GM21619 (cell line): ENCODE measurements at regions not wholly inside any gene's neighbourhood (a gene's known extent, or its start where the extent isn't known, plus 50 kb on each side); places are given as distances from the start of the nearest gene placed in this dataset.
"Not testable (repeated sequence)": the region's sequence is repeated elsewhere in the genome, so short reads cannot be mapped to it uniquely, and the experiment has no call there.

Source experiments
- ATAC-seq: cut with Tn5 transposase; IDR thresholded peaks from one replicate; pipeline ENCODE4 v1.9.1; 2021; ENCODE audit not compliant: unreplicated experiment

DNA sequence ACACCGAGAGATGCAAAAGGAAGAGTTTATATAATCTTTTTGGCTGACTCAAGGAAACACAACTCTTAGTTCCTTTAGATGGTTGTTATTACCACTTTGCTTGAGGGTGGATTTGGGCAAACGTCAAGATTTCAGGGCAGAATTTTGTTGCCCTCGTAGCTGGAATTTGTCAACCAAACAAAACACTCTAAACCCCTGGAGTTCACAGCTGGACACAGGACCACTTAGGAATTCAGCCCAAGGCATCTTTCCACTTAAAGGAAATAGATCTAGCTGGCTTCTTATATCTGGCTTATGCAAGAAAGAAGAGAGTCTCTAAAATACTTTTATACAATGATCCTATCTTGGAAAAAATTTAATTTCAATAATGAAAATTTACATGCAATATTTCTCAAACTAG lies 237.8 kb upstream of the LRIG3 start:
- no peak for ATAC-seq

DNA sequence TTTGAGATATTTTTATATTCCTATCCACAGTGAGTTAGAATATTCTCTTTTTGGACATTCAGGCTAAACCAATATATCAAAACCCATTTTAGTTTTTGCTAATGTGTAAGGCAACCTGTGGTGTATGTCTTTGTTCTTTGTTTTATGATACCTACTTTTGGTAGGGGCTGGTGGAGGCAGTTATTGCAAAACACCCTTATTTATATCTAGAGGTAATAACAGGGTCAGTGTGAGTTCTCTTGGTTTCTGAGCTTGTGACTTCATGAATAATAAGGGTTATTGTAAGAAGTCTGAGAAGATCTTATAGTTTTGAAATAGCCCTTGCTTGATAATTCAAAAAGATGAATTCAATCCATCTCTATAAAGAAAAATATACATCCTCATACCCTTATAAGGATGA lies 235.1 kb upstream of the LRIG3 start:
- ATAC-seq, result no peak

DNA sequence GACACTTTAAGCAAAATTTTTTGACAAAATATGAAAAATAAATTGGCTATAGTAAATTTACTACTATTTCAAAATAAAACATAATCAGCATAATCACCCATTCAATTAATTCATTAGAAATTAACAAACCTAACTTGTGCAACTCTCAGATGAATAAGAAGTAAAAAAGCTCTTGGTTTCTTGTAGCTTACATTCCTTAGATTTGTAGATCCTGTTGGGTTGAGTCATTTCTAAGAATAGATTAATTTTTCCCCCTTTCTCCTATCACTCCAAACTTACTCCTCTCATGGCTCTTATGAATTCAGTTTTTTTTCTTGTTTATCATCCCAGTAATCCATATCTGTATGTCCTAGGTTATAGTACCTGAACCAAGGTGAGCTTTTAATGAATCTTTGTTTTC lies 230.9 kb upstream of the LRIG3 start:
- ATAC-seq, result no peak

DNA sequence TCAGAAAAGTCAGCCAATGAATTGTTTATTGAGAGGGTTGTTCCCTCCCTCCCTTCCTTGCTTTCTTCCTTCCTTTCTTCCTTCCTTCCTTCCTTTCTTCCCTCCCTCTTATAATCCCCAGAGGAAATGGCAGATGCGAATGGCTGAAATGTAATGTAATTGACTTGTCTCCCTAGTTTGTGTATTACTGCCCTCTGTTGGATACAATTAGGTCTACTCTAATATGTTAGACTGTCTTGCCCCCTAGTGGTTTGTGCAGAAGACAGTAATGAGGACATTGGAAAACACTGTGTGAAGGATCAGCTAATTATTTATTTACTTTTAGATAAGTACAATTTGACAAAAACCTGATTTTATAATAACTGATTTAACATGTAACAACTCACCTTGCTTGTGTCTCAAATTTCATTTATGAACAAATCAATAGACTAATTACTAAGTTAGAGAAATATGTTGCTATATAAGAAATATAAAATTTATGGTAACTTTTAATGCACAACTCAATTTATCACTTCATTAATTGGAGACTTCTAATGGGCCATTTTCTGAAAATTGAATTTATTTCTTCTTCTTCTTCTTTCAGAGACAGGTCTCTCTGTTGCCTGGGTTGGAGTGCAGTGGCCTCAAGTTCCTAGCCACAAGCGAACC lies 229.8 kb upstream of the LRIG3 start:
- peak; percentile 100 for ATAC-seq

DNA sequence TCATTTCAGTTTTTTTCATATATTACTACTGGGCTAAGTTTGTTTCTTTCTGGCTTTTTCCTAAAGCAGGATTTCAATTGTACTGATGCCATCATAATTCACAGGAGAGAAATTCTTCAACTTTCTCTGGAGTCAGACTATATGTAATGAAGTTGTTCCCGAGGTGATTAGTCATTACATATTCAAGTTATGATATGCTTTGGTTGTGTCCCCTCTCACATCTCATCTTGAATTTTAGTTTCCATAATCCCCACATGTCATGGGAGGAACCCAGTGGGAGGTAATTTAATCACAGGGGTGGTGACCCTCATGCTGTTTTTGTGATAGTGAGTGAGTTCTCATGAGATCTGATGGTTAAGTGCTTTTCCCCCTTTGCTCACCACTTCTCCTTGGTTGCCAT lies 227.5 kb upstream of the LRIG3 start:
- no peak for ATAC-seq

DNA sequence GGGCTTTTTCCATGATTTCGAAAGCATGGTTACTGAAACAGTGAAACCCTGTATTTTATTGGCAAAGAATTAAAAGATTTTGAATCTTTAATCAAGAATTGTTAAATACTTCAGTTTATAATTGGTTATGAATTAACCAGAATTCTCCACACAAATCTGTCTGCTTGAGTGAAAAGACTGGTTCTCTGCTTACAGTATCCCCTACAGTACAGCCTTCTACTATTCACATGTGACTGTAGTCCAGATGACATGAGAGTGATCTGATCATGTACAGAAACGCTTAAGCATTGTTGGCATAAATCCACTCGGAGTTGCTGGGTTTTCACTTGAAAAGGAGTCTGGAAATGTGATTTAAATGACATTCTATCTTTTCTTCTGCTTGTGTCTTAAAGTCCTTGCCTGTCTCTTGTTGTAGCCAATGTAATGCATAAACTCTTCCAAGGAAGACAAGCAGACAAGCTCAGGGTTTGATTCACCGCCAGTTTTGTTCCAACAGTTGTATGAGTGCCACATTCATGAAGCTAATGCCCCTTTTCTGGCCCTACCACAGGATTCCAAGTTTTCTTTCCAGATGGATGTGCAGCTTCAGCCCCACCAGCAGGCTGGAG lies 222.0 kb upstream of the LRIG3 start:
- no peak for ATAC-seq

DNA sequence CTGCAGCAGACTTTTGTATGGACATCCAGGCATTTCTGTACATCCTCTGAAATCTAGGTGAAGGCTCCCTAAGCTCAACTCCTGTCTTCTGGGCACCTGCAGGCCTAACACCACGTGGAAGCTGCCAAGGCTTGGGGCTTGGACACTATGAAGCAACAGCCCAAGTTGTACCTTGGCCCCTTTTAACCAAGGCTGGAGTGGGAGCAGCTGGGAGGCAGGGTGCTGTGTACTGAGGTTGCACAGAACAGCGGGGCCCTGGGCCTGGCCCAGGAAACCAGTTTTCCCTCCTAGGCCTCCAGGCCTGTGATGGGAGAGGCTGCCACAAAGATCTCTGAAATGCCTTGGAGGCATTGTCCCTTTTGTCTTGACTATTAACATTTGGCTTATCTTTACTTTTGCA lies 214.4 kb upstream of the LRIG3 start:
- ATAC-seq, result no peak

DNA sequence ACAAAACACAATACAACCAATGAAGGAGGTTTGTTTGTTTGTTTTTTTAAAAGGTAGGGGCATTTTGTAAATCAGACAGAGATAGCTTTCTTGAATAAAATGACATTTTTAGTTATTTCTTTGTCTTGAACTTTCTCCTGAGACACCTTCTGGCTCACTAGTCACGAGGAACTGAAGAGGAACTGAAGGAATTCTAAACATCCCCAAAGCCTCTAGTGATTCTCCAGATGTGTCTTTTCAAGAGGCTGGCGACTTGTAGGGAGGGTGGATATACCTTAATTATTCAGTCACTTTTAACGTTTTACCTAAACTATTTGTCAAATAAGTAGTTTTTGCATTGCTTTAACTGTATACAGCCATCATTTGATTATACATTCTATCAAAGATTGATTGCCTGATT lies 211.2 kb upstream of the LRIG3 start:
- no peak for ATAC-seq

DNA sequence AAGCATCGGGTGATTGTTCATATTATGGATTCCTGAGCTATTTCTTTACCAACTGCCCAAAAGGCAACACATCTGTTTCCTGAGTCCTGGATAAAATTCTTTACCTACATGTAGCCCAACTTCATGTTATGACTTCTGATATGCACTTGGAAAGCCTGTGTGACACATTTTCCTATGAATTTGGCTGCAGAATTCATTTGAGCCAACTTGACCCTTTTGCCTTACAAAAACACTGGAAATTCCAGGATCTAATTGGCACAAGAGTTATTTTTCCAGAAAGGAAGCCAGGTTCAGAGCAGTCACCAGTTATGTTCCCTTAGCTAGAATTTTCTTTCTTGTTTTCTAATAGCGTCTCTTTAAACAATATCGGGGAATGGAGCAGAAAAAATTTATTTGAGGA lies 202.5 kb upstream of the LRIG3 start:
- no peak for ATAC-seq

DNA sequence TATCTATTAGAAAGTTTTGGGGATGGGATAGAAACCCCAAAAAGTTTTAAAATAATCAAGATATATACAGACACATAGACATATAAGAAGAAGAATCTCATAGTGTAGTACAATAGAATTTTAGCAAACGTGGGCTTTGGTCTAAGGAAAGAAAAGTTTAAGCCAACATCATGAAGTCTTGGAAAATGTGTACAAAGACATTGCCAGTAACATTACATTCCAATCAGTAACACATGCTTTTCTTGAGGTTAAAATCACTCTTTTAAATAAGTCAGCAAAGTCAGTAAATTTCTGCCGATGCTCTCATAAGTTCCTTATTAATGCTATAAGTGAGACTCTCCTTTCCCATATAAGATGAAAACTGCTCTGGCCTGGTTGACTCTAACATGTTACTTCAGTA lies 201.1 kb upstream of the LRIG3 start:
- ATAC-seq, result no peak

DNA sequence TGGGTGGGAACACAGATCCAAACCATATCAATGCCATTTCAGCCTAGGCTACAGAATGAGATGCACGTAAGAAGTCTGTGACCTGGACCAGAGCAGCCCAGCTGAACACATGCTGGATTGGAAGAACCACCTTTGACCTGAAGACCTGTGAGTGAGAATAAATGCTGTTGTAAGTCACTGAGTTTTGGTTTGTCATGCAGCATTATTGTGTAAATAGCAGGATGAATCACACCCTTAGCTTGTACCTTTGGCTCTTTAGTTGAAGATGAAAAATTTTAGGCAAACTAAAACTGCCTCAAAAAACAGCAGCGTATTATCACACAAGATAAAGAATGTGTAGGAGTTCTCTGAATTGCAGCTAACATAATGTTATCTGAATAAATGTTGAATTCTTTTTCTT lies 199.4 kb upstream of the LRIG3 start:
- no peak for ATAC-seq

DNA sequence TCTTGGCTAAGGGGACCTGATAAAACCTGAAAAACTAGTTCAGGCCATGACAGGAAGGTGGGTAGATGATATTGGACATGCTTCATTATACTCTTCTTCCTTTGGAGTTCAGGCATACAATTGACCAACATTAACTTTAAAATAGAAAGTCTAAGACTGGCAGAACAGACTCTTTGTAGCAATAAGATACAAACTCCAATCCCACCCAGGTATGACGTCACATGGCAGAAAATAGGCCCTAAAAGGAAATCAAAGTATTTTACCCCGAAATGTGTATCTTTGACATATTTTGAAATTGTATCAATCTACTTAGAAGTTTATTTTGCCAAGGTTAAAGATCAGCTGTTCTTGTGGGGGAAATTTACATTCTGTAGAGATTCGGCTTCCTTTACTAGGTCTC lies 198.1 kb upstream of the LRIG3 start:
- no peak for ATAC-seq

DNA sequence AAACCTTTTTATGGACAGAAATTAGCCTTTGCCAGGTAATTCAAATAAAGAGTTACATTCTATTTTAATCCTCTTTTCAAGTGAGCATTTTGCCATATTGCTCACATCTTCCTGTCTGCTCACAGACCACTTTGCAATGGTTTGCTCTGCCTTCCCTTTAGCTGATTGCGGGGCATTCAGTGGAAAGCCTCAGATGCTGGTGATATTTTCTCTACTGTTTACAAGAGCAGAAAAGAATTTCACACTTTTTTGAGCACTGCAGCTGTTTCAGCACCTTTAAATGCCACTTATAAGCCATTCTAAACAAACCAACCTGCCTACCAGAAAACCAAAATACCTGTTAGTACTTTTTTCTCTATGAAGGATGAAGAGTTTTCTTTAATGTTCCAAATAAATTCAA lies 195.7 kb upstream of the LRIG3 start:
- no peak for ATAC-seq

DNA sequence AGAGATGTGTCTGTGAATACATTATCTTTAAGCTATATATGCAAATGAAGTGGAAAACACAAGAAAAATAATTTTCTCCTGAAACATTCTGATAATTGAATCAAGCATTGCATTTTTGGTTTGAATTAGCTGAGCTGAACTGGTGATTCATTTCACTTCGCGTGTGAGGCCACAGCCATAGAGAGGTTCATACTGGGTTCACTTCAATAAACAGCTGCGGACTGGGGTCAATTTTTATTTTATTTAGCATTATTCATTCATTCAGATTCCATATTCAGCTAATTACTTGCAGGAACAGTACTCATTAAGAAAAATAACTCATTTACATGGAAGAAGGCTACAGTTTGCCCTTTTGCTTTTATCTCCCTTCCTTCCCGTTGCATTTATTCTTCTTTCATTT lies 195.2 kb upstream of the LRIG3 start:
- ATAC-seq, result no peak

DNA sequence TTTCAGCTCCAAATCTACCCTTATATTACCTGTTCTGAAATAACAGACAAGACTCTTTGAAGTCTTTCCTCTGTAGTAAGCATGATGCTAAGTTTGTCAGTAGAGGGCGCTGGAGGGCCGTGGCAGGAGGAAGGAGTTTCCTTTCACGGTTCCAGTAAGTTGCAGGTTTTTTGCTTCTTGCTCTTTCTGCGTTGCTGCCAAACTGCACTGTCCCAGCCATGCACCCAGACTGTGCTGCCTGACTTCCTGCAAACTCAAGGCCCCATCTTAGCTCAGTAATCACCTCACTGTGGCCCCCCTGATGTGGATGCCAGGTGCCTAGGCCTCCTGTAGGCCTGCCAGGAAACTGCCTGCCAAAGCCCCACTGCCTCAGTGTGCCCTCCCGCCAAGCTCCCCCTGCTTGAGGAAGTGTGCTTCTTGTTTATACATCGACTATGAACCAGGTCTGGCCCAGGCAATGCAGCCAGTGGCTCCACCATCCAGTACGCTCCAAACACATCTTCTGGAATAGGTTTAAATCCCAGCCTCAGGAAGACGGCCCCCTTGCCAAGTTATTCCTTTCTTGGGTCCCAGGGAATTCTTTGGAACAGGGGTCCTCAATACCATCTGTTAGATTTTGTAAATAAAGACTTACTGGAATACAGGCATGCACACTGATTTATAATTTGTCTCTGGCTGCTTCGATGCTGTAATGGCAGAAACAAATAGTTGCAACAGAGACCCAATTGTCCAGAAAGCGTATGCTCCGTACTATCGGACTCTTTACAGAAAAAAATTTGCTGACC lies 193.7 kb upstream of the LRIG3 start:
- peak; percentile 93 for ATAC-seq

DNA sequence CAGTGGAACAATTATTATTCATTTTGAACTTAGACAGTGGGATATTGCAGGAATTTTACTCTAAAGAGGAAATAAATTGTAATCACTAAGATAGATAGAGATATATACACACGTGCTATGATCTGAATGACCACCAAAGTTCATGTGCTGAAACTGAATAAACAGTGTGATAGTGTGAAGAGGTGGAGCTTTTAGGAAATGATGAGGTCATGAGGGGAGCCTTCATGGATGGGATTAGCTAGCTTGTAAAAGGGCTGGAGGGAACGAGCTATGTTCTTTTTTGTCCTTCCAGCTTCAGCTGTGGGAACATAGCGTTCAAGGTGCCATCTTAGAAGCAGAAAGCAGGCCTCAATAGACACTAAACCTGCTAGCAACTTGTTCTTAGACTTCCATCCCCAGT lies 191.5 kb upstream of the LRIG3 start:
- no peak for ATAC-seq

DNA sequence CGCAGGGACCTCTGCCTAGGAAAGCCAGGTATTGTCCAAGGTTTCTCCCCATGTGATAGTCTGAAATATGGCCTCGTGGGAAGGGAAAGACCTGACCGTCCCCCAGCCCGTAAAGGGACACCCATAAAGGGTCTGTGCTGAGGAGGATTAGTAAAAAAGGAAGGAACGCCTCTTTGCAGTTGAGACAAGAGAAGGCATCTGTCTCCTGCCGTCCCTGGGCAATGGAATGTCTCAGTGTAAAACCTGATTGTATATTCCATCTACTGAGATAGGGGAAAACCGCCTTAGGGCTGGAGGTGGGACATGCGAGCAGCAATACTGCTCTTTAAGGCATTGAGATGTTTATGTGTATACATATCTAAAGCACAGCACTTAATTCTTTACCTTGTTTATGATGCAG lies 188.2 kb upstream of the LRIG3 start:
- not testable (repeated sequence) for ATAC-seq

DNA sequence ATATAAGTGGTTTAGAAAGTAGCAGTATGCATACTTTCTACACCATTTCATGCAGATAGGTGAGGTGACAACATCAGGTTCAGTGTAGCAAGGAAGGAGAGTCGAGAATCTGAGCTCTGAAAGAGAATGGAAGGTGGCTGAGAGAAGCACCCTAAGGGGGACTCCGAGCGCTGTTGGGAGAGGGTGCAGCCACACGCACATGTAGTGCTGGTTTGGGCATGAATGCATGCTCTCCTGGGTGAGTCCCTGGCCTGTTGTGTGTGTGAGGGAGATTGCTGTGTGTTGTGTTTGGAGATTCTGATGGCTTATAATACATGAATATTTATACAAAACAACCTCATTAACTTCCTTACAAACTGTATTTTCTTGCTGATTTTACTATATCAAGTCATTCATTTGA lies 180.3 kb upstream of the LRIG3 start:
- ATAC-seq, result no peak

DNA sequence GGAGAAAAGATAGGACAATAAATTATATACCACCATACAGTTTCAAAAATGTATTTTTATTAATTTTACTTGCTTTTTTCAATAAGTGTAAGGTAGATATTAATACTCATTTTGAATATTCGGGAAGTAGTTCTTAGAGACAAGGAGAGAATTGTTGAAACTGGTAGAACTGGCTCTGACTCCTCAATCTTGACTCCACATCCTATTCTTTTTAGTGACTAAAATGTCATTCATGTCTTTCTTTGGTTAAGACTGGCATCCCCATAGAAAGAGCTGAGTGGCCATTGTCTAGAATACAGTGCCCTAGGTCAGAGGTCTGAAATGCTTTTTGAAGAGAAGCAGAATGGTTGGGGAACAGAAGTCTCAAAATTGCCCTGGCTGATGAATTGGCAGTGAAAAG lies 177.6 kb upstream of the LRIG3 start:
- no peak for ATAC-seq

DNA sequence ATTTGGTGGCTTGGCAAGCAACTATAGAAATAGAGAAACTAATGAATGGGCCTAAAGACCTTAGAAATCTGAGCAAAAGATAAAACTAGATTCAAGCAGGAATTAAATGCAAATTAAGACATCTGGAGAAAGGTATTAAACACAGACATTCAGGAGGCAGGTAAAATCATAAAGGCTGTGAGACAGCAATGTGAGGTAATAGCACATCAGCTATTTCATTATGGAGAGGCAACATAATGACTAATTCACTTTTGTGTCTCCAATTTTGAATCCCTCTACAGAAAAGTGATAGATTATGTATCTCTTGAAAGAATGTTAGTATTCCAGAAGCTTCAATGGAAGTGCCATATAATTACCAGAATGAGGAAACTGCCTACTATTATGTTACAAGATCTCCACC lies 175.9 kb upstream of the LRIG3 start:
- ATAC-seq, result no peak

DNA sequence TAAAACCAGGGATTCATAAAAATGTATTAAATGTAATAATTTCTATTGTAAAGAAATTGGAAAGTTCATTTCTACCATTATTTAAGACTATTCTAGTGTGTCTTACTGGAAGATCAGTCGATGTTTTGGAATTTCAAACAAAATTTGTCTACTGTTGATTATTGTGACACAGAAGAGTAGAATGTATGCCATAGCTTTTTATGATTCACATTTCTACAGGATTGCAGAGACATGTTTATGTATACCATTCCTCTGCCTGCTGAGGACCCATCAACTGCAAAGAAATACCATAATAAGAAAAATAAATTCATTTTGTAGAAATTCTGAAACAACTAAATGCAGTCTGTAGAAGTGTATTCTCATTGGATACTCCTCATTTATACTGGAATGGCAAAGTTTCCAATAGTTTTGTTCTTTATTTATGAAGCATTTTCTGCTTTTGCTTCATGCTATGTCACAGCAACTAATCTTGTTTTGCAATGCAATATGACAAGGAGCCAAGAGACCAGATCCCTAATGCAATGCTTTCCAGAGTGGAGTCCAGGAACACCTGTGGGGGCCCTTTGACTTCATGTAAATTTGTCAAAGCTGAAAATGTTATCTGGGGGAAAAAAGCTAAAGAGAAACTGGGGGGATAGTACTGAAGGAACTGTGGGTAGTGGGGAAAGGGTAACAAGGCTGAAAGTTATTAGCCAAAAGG lies 172.9 kb upstream of the LRIG3 start:
- ATAC-seq, result no peak

DNA sequence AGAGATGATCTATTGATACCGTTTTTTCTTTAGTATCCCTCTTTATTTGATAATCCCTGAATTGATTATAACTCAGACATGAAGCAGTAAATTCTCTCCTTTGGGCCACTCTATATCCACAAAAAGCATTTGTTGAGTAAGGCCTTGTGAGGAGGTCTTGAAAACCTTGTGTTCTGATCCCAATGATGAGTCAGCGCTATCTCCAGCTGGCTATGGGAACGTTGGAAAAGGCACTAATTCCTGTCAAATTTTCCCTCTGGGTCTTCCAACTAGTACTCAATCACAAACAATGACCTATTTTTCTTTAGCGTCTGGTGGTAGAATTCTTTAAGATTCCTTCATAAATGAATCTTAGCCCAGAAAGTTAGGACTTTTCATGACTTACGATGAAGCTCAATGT lies 168.4 kb upstream of the LRIG3 start:
- ATAC-seq, result no peak
